Right lobe of liver (tissue), 6 donors: ENCODE measurements at regions not wholly inside any gene's neighbourhood (a gene's known extent, or its start where the extent isn't known, plus 50 kb on each side); places are given as distances from the start of the nearest gene placed in this dataset.

Experiments used
- ATAC-seq, 4 donors: fragments of 200-7000 bp; cut with Tn5 transposase; one replicate each; pipeline ENCODE4 v1.9.1; 2020; ENCODE audit warnings: mild to moderate bottlenecking in 4 of 4, moderate library complexity in 4 of 4
- DNase-seq, 3 donors: peaks; one replicate each; pipeline ENCODE4 v3.0.0-alpha.2; 2020
- H3K27ac ChIP-seq, 3 donors: fragments of 200-600 bp; one replicate each; pipeline ENCODE4 v1.8.0; 2022
- H3K27me3 ChIP-seq, 2 donors: fragments of 200-600 bp; one replicate each; pipeline ENCODE4 v1.8.0; 2022
- H3K36me3 ChIP-seq, 4 donors: fragments of 200-600 bp; sonication (generic) in 1 of 4; one replicate each; pipeline versions ENCODE4 v1.5.1 to v1.8.0; 2017 to 2022; ENCODE audit warnings: control low read depth in 1 of 4
- H3K4me1 ChIP-seq, 4 donors: fragments of 200-600 bp; sonication (generic) in 1 of 4; one replicate each; pipeline versions ENCODE4 v1.5.1 to v1.8.0; 2017 to 2022; ENCODE audit warnings: control low read depth in 1 of 4
- H3K4me3 ChIP-seq, 3 donors: fragments of 200-600 bp; one replicate each; pipeline ENCODE4 v1.8.0; 2022
- H3K9me3 ChIP-seq, 4 donors: fragments of 200-600 bp; sonication (generic) in 1 of 4; one replicate each; pipeline versions ENCODE4 v1.5.1 to v1.8.0; 2017 to 2022; ENCODE audit warnings: control low read depth in 1 of 4
- CTCF ChIP-seq, 4 donors: fragments of 200-600 bp in 3 of 4; fragments of 450-650 bp in 1 of 4; IDR thresholded peaks; one replicate each; pipeline versions ENCODE4 v1.5.1 to v1.8.0; 2016 to 2022; ENCODE audit warnings: antibody characterized with exemption in 4 of 4, mild to moderate bottlenecking in 2 of 4
- POLR2A ChIP-seq: fragments of 450-650 bp; IDR thresholded peaks from one replicate; pipeline ENCODE4 v1.6.1; 2017; ENCODE audit warnings: antibody characterized with exemption, mild to moderate bottlenecking
- WGBS: methylation state at CpG from one replicate; pipeline ENCODE4 v1.1.6; 2018; ENCODE audit warnings: low coverage, low lambda C conversion rate; ENCODE audit not compliant: insufficient coverage; ENCODE audit errors: missing lambda C conversion rate; 5-methylcytosine and 5-hydroxymethylcytosine counted together
- intact Hi-C, 2 donors: fragments of 100-400 bp; cut with DNase I; formaldehyde crosslinking; loops; one replicate each; pipeline versions ENCODE4 v1.11.2 to v1.14.1; 2022
- donor health status: DM: no; HTN: yes; CAD: no.
- donor health status: DM: no; HTN: no; CAD: no.
- donor health status: DM: no; HTN: no; CAD: no.
- donor health status: DM: no; HTN: yes; CAD: no.
- donor health status: DM: no; HTN: yes; CAD: no.

GRCh38 chr21:27649762-27650161, 682.9 kb upstream of the ADAMTS5 start:
- no peak overlapping the region for H3K4me3 ChIP-seq
- 36% methylated on average over 3 of the region's 3 CpGs for WGBS
- no peak for TF ChIP-seq CTCF (IDR thresholded peaks at IDR 0.05)
- TF ChIP-seq POLR2A = no peak
- no peaks in the 10 kb centered on the region for H3K4me1 ChIP-seq
- DNase-seq (no peak), ATAC-seq (no peak)
- H3K9me3 ChIP-seq = no peaks in the 10 kb centered on the region
- no peak overlapping the region for H3K27ac ChIP-seq
- no peaks in the 10 kb centered on the region for H3K36me3 ChIP-seq
- intact Hi-C loops = no loop called here
- H3K27me3 ChIP-seq = no peaks in the 10 kb centered on the region

- TF ChIP-seq POLR2A (no peak), CTCF (IDR thresholded peaks at IDR 0.05) (no peak)
- intact Hi-C loops = no loop called here
- no peaks in the 10 kb centered on the region for H3K27me3 ChIP-seq
- 52% methylated on average over 4 of the region's 4 CpGs for WGBS
- no peak for ATAC-seq
- no peak overlapping the region for H3K4me3 ChIP-seq
- no peaks in the 10 kb centered on the region for H3K4me1 ChIP-seq
- no peaks in the 10 kb centered on the region for H3K9me3 ChIP-seq
- H3K27ac ChIP-seq = no peak overlapping the region
- H3K36me3 ChIP-seq = no peaks in the 10 kb centered on the region
- no peak for DNase-seq
Measured at GRCh38 chr21:27649323-27649722, 682.4 kb upstream of the ADAMTS5 start.

- no peaks in the 10 kb centered on the region for H3K27me3 ChIP-seq
- 50% methylated on average over 1 of the region's 1 CpG for WGBS
- H3K36me3 ChIP-seq = no peaks in the 10 kb centered on the region
- TF ChIP-seq POLR2A (no peak), CTCF (IDR thresholded peaks at IDR 0.05) (no peak)
- ATAC-seq (no peak), DNase-seq (no peak)
- no peaks in the 10 kb centered on the region for H3K9me3 ChIP-seq
- intact Hi-C loops = no loop called here
- no peak overlapping the region for H3K4me3 ChIP-seq
- H3K4me1 ChIP-seq = no peaks in the 10 kb centered on the region
- H3K27ac ChIP-seq = no peak overlapping the region
Measured at GRCh38 chr21:27648560-27648959, 681.7 kb upstream of the ADAMTS5 start.

GRCh38 chr21:27647921-27648320, 681.0 kb upstream of the ADAMTS5 start:
- no peak overlapping the region for H3K27ac ChIP-seq
- 39% methylated on average over 3 of the region's 3 CpGs for WGBS
- no peak for TF ChIP-seq POLR2A
- no peak for TF ChIP-seq CTCF (IDR thresholded peaks at IDR 0.05)

GRCh38 chr21:27647401-27647800, 680.5 kb upstream of the ADAMTS5 start:
- Histone ChIP-seq H3K4me1 (no peaks in the 10 kb centered on the region), H3K9me3 (no peaks in the 10 kb centered on the region), H3K4me3 (no peak overlapping the region), H3K27me3 (no peaks in the 10 kb centered on the region), H3K27ac (no peak overlapping the region), H3K36me3 (no peaks in the 10 kb centered on the region)
- intact Hi-C loops = no loop called here
- TF ChIP-seq CTCF (IDR thresholded peaks at IDR 0.05) (no peak), POLR2A (no peak)
- DNase-seq (no peak), ATAC-seq (no peak)
- WGBS = 37% methylated on average over 3 of the region's 3 CpGs

More at GRCh38 chr21:27647921-27648320, 681.0 kb upstream of the ADAMTS5 start:
- DNase-seq = no peak
- Histone ChIP-seq H3K9me3 (no peaks in the 10 kb centered on the region), H3K27me3 (no peaks in the 10 kb centered on the region), H3K4me1 (no peaks in the 10 kb centered on the region), H3K36me3 (no peaks in the 10 kb centered on the region), H3K4me3 (no peak overlapping the region)
- intact Hi-C loops = no loop called here
- no peak for ATAC-seq
